PC-9 (cell line): ENCODE measurements at regions not wholly inside any gene's neighbourhood (a gene's known extent, or its start where the extent isn't known, plus 50 kb on each side); places are given as distances from the start of the nearest gene placed in this dataset.

Source experiments
- BruUV-seq: library from RNA; stranded (reverse); fragments of 400-500 nt; replicated peaks from 2 replicates; lab custom pipeline; 2021; lab: Mats Ljungman, UMichigan
- CTCF ChIA-PET: fragments of 300-600 bp; sonication (Branson Sonifier 250); formaldehyde crosslinking; loops from one replicate; lab custom pipeline; 2022; ENCODE audit warnings: antibody characterized with exemption; lab: Charles Lee
- POLR2A ChIA-PET: fragments of 300-600 bp; sonication (Branson Sonifier 250); formaldehyde crosslinking; loops from one replicate; lab custom pipeline; 2022; ENCODE audit warnings: antibody characterized with exemption; ENCODE audit not compliant: unreplicated experiment; lab: Charles Lee
- DNase-seq, 2 experiments: peaks; one replicate each; pipeline versions ENCODE4 v3.0.0 to v3.0.0-alpha.2; 2015 to 2022; ENCODE audit warnings: mixed read lengths in 1 of 2
- H2AFZ ChIP-seq: fragments of 200-600 bp; sonication (generic); 2 replicates; pipeline ENCODE4 v1.8.1; 2017; ENCODE audit warnings: antibody characterized with exemption
- H3F3A ChIP-seq: fragments of 200-600 bp; sonication (generic); 2 replicates; pipeline ENCODE4 v1.8.1; 2017; ENCODE audit warnings: antibody characterized with exemption, mild to moderate bottlenecking, low read depth; ENCODE audit not compliant: insufficient read depth
- H3K27ac ChIP-seq: fragments of 200-600 bp; sonication (generic); 2 replicates; pipeline ENCODE4 v1.6.1; 2016; ENCODE audit warnings: mixed run types
- H3K27me3 ChIP-seq: fragments of 200-600 bp; sonication (generic); 2 replicates; pipeline ENCODE4 v1.6.1; 2016; ENCODE audit warnings: low read depth, mixed run types; ENCODE audit not compliant: insufficient read depth
- H3K36me3 ChIP-seq: fragments of 200-600 bp; sonication (generic); 2 replicates; pipeline ENCODE4 v1.6.1; 2016; ENCODE audit warnings: low read depth, mixed run types
- H3K4me1 ChIP-seq: fragments of 200-600 bp; sonication (generic); replicated peaks from 2 replicates; pipeline ENCODE4 v1.6.1; 2016; ENCODE audit warnings: mixed run types; ENCODE audit not compliant: insufficient read depth
- H3K4me2 ChIP-seq: fragments of 200-600 bp; sonication (generic); 2 replicates; pipeline ENCODE4 v1.6.1; 2017; ENCODE audit warnings: mixed run types
- H3K4me3 ChIP-seq: fragments of 200-600 bp; sonication (generic); 2 replicates; pipeline ENCODE4 v1.6.1; 2016; ENCODE audit warnings: mixed run types
- H3K79me2 ChIP-seq: fragments of 200-600 bp; sonication (generic); 2 replicates; pipeline ENCODE4 v1.6.1; 2017; ENCODE audit warnings: low read depth, mixed run types
- H3K9me2 ChIP-seq: fragments of 200-600 bp; sonication (generic); 2 replicates; pipeline ENCODE4 v1.8.1; 2017; ENCODE audit warnings: mild to moderate bottlenecking; ENCODE audit not compliant: insufficient read depth
- H3K9me3 ChIP-seq: fragments of 200-600 bp; sonication (generic); 2 replicates; pipeline ENCODE4 v1.8.1; 2016; ENCODE audit warnings: low read depth; ENCODE audit not compliant: insufficient read depth
- H4K20me1 ChIP-seq: fragments of 200-600 bp; sonication (generic); 2 replicates; pipeline ENCODE4 v1.8.1; 2017; ENCODE audit not compliant: insufficient read depth
- EZH2 ChIP-seq: fragments of 200-600 bp; sonication (generic); IDR thresholded peaks from 2 replicates; pipeline ENCODE4 v1.8.0; 2017; ENCODE audit warnings: antibody characterized with exemption, low read depth
- intact Hi-C: fragments of 100-400 bp; cut with micrococcal nuclease; formaldehyde crosslinking; loops from one replicate; pipeline ENCODE4 v1.10.0; 2022; ENCODE audit not compliant: unreplicated experiment
- TF ChIP-seq, protein P1 (sequence below): fragments of 200-600 bp; sonication (generic); conservative IDR thresholded peaks from 2 replicates; pipeline ENCODE4 v1.6.1; 2017; ENCODE audit warnings: mixed run types, antibody characterized with exemption, mild to moderate bottlenecking, moderate library complexity

DNA sequence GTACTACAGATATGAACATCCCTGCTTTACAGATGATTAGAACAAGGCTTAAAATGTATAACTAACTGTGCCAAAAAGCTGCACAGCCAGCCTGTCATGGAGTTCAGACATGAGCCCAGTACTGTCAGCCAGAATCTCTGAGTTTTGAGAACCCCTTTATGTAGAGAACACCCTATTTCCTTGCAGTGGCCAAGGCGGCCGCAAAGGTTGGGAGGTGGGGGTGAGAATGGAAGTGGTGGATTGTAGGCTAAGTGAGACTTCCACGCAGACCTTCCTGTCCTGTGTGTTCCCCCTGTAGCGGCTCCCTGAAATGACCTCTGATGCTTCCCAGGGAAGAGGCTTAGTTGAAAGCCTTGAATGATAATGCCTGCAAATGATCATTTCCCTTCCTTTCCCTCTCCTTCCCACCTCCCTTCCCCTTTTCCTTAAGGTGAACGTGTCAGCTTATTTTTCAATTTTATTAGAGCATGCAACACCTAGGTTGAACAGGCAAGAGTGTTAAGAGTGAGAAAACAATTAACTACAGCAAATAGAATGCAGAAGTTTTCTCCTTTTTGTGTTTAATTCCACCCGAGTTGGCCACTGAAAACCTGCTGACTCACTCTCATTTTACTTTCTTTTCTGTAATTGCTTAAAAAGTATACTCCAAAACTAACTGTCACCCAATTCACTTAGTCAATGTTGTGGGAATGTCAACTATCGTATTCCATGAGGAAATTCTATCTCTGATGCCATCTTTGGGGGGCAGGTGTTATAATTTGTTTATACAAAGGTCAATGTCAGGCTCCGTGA lies 167.0 kb upstream of the EDNRB start:
- intact Hi-C loops, result no loop called here
- Histone ChIP-seq H3K79me2 (no peaks in the 10 kb centered on the region), H3K36me3 (no peaks in the 10 kb centered on the region), H3K9me2 (peaks cover 6% of the 10 kb centered on the region; the same call in 1 of the 2 replicates), H3K4me1 (no peaks in the 10 kb centered on the region), H3K4me3 (no peak overlapping the region), H3K27me3 (no peaks in the 10 kb centered on the region), H3K27ac (no peak overlapping the region), H3F3A (no peaks in the 10 kb centered on the region), H4K20me1 (no peaks in the 10 kb centered on the region), H3K4me2 (no peak overlapping the region), H2AFZ (no peak overlapping the region), H3K9me3 (0 out of 2 replicates have a peak, but pooled peaks cover 2% of the 10 kb centered on the region)
- POLR2A ChIA-PET, result no interaction called here
- TF ChIP-seq, protein P1, sequence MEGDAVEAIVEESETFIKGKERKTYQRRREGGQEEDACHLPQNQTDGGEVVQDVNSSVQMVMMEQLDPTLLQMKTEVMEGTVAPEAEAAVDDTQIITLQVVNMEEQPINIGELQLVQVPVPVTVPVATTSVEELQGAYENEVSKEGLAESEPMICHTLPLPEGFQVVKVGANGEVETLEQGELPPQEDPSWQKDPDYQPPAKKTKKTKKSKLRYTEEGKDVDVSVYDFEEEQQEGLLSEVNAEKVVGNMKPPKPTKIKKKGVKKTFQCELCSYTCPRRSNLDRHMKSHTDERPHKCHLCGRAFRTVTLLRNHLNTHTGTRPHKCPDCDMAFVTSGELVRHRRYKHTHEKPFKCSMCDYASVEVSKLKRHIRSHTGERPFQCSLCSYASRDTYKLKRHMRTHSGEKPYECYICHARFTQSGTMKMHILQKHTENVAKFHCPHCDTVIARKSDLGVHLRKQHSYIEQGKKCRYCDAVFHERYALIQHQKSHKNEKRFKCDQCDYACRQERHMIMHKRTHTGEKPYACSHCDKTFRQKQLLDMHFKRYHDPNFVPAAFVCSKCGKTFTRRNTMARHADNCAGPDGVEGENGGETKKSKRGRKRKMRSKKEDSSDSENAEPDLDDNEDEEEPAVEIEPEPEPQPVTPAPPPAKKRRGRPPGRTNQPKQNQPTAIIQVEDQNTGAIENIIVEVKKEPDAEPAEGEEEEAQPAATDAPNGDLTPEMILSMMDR, result no peak
- no peak for TF ChIP-seq EZH2
- CTCF ChIA-PET, result no interaction called here
- DNase-seq, result no peak
- BruUV-seq, result no TSS peak

DNA sequence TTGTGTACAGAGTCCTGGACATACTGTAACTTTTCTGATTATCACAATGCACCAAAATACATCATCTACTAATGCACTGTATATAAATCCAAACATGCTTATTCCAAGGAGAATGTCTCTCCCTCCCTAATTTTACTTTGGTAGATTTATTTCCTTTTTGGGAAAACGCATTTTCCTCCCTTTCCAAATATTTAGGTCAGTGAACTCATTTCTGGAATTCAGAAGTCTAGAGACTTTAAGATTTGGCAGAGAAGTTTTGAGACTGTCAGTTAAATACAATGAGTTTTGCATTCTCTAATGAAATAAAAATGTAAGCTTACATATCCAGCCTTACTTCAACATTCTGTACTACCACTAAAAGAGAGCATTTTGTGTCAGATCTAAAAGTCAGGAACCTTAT lies 165.8 kb upstream of the EDNRB start:
- ChIA-PET CTCF (no interaction called here), POLR2A (no interaction called here)
- no TSS peak for BruUV-seq
- Histone ChIP-seq H2AFZ (no peak overlapping the region), H3K36me3 (no peaks in the 10 kb centered on the region), H3K4me3 (no peak overlapping the region), H3K27ac (no peak overlapping the region), H3K4me2 (no peak overlapping the region), H3K4me1 (no peaks in the 10 kb centered on the region), H3K9me2 (peaks cover 6% of the 10 kb centered on the region; the same call in 1 of the 2 replicates), H3F3A (no peaks in the 10 kb centered on the region), H3K79me2 (no peaks in the 10 kb centered on the region), H4K20me1 (no peaks in the 10 kb centered on the region), H3K27me3 (no peaks in the 10 kb centered on the region), H3K9me3 (0 out of 2 replicates have a peak, but pooled peaks cover 3% of the 10 kb centered on the region)
- no peak for DNase-seq
- intact Hi-C loops, result no loop called here
- no peak for TF ChIP-seq EZH2
- TF ChIP-seq, protein P1, result no peak

DNA sequence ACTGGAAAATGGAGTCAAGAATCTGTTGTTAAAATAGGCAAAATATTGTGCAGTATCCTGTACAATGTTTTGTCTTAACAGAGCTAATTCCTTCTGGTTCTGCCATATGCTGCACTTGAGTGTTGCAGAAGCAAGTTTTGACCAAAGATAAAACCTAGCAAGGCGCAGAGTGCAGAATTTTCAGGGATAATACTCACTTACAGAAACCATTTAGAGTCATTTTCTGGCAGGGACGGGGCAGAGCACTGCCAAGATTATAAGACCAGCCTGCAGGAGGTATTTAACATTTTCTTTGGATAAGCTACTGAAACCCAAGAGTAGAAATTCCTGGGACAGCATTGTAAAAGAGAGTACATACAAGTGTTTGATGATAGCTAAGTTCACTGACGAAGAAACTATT lies 159.5 kb upstream of the EDNRB start:
- Histone ChIP-seq H3K79me2 (no peaks in the 10 kb centered on the region), H3K36me3 (no peaks in the 10 kb centered on the region), H3K4me1 (no peaks in the 10 kb centered on the region), H3F3A (no peaks in the 10 kb centered on the region), H3K27ac (no peak overlapping the region), H3K27me3 (no peaks in the 10 kb centered on the region), H3K9me2 (no peaks in the 10 kb centered on the region), H3K4me2 (no peak overlapping the region), H3K9me3 (0 out of 2 replicates have a peak, but pooled peaks cover 3% of the 10 kb centered on the region), H2AFZ (no peak overlapping the region), H4K20me1 (no peaks in the 10 kb centered on the region), H3K4me3 (no peak overlapping the region)
- DNase-seq, result no peak
- CTCF ChIA-PET, result no interaction called here
- TF ChIP-seq, protein P1, result no peak
- TF ChIP-seq EZH2, result no peak
- POLR2A ChIA-PET, result interaction anchor here (0.7 kb wide), 1 partner anchor 1087 kb away, joined by 4 read pairs; no protein-coding TSS in a partner anchor
- BruUV-seq, result no TSS peak
- intact Hi-C loops, result no loop called here
